H9 (cell line): ENCODE measurements at regions not wholly inside any gene's neighbourhood (a gene's known extent, or its start where the extent isn't known, plus 50 kb on each side); places are given as distances from the start of the nearest gene placed in this dataset.

Experiments
- DNase-seq: peaks from one replicate; pipeline ENCODE4 v3.0.0-alpha.2; 2017
- H2AFZ ChIP-seq: one replicate; pipeline ENCODE4 v1.6.1; 2013; ENCODE audit warnings: mild to moderate bottlenecking, low read length, control low read depth, moderate library complexity
- H2AK5ac ChIP-seq: 2 replicates; pipeline ENCODE4 v1.6.1; 2013; ENCODE audit warnings: low read length, control low read depth, mixed read lengths; ENCODE audit not compliant: insufficient read length
- H2BK120ac ChIP-seq: one replicate; pipeline ENCODE4 v1.6.1; 2013; ENCODE audit warnings: low read depth, mild to moderate bottlenecking, low read length, control low read depth, inconsistent platforms; ENCODE audit not compliant: poor library complexity, severe bottlenecking
- H2BK12ac ChIP-seq: 2 replicates; pipeline ENCODE4 v1.6.1; 2013; ENCODE audit warnings: low read length, control low read depth, mixed read lengths, low read depth; ENCODE audit not compliant: insufficient read length
- H2BK15ac ChIP-seq: 2 replicates; pipeline ENCODE4 v1.6.1; 2013; ENCODE audit warnings: low read depth, low read length, control low read depth
- H2BK20ac ChIP-seq: one replicate; pipeline ENCODE4 v1.6.1; 2013; ENCODE audit warnings: low read depth, mild to moderate bottlenecking, low read length, control low read depth, inconsistent platforms; ENCODE audit not compliant: poor library complexity, severe bottlenecking
- H2BK5ac ChIP-seq: 2 replicates; pipeline ENCODE4 v1.6.1; 2013; ENCODE audit warnings: low read length, control low read depth, mixed read lengths; ENCODE audit not compliant: insufficient read length
- H3K14ac ChIP-seq: 2 replicates; pipeline ENCODE4 v1.6.1; 2013; ENCODE audit warnings: low read length, control low read depth; ENCODE audit not compliant: insufficient read depth
- H3K18ac ChIP-seq: 2 replicates; pipeline ENCODE4 v1.6.1; 2013; ENCODE audit warnings: low read depth, mild to moderate bottlenecking, mixed read lengths, low read length, control low read depth; ENCODE audit not compliant: insufficient read length
- H3K23ac ChIP-seq: 2 replicates; pipeline ENCODE4 v1.6.1; 2013; ENCODE audit warnings: low read length, control low read depth, mixed read lengths, low read depth; ENCODE audit not compliant: insufficient read length
- H3K23me2 ChIP-seq: 2 replicates; pipeline ENCODE4 v1.6.1; 2013; ENCODE audit warnings: low read depth, mild to moderate bottlenecking, mixed read lengths, low read length, control low read depth; ENCODE audit not compliant: insufficient read length, poor library complexity, severe bottlenecking
- H3K27ac ChIP-seq: 2 replicates; pipeline ENCODE4 v1.5.1; 2013; ENCODE audit warnings: low read length, control low read depth, mixed read lengths, low read depth; ENCODE audit not compliant: insufficient read length
- H3K27me3 ChIP-seq: 2 replicates; pipeline ENCODE4 v1.6.1; 2013; ENCODE audit warnings: low read length, control low read depth, inconsistent platforms; ENCODE audit not compliant: insufficient read depth
- H3K4ac ChIP-seq: 2 replicates; pipeline ENCODE4 v1.6.1; 2013; ENCODE audit warnings: low read depth, mild to moderate bottlenecking, control low read depth, inconsistent platforms, low read length, moderate library complexity
- H3K4me1 ChIP-seq: 2 replicates; pipeline ENCODE4 v1.6.1; 2013; ENCODE audit warnings: low read length, control low read depth, inconsistent platforms; ENCODE audit not compliant: insufficient read depth
- H3K4me2 ChIP-seq: 2 replicates; pipeline ENCODE4 v1.6.1; 2013; ENCODE audit warnings: low read length, control low read depth, mixed read lengths; ENCODE audit not compliant: insufficient read length, insufficient read depth
- H3K56ac ChIP-seq: 2 replicates; pipeline ENCODE4 v1.6.1; 2013; ENCODE audit warnings: low read depth, mild to moderate bottlenecking, mixed read lengths, low read length, control low read depth; ENCODE audit not compliant: insufficient read length
- H3K79me1 ChIP-seq: 2 replicates; pipeline ENCODE4 v1.6.1; 2013; ENCODE audit warnings: low read depth, mild to moderate bottlenecking, moderate library complexity, low read length, control low read depth, inconsistent platforms; ENCODE audit not compliant: insufficient read depth, poor library complexity, severe bottlenecking
- H3K79me2 ChIP-seq: 2 replicates; pipeline ENCODE4 v1.6.1; 2013; ENCODE audit warnings: low read length, control low read depth, inconsistent platforms; ENCODE audit not compliant: insufficient read depth
- H3K9ac ChIP-seq: 2 replicates; pipeline ENCODE4 v1.6.1; 2013; ENCODE audit warnings: low read length, control low read depth, mixed read lengths; ENCODE audit not compliant: insufficient read length; ENCODE audit errors: extremely low read depth
- H3K9me3 ChIP-seq: one replicate; pipeline ENCODE4 v1.6.1; 2013; ENCODE audit warnings: low read depth, low read length, inconsistent platforms; ENCODE audit not compliant: control insufficient read depth
- H3T11ph ChIP-seq: one replicate; pipeline ENCODE4 v1.6.1; 2013; ENCODE audit warnings: mild to moderate bottlenecking, low read length, control low read depth, inconsistent platforms
- H4K20me1 ChIP-seq: one replicate; pipeline ENCODE4 v1.6.1; 2013; ENCODE audit not compliant: control insufficient read depth, insufficient read length, insufficient read depth
- H4K5ac ChIP-seq: 2 replicates; pipeline ENCODE4 v1.6.1; 2013; ENCODE audit warnings: low read depth, mild to moderate bottlenecking, mixed read lengths, low read length, control low read depth; ENCODE audit not compliant: insufficient read length
- H4K8ac ChIP-seq: replicated peaks from 2 replicates; pipeline ENCODE4 v1.6.1; 2013; ENCODE audit warnings: low read length, control low read depth, mixed read lengths, low read depth; ENCODE audit not compliant: insufficient read length
- H4K91ac ChIP-seq: 2 replicates; pipeline ENCODE4 v1.6.1; 2013; ENCODE audit warnings: low read depth, mild to moderate bottlenecking, moderate library complexity, mixed read lengths, low read length, control low read depth; ENCODE audit not compliant: insufficient read length
- H3K27ac Mint-ChIP-seq, 3 experiments: 2 replicates in 2 of 3; 3 replicates in 1 of 3; pipeline ENCODE4 v1.8.0; 2020 to 2021; ENCODE audit warnings: mixed read lengths in 3 of 3, mild to moderate bottlenecking in 1 of 3, moderate library complexity in 1 of 3
- H3K27me3 Mint-ChIP-seq: 2 replicates; pipeline ENCODE4 v1.8.0; 2021; ENCODE audit warnings: low read depth, mild to moderate bottlenecking, moderate library complexity, mixed read lengths
- H3K36me3 Mint-ChIP-seq, 3 experiments: 2 replicates in 2 of 3; 3 replicates in 1 of 3; pipeline ENCODE4 v1.8.0; 2020 to 2021; ENCODE audit warnings: low read depth in 3 of 3, mixed read lengths in 3 of 3; ENCODE audit not compliant: insufficient read depth in 1 of 3
- H3K4me1 Mint-ChIP-seq, 2 experiments: 2 replicates each; pipeline ENCODE4 v1.8.0; 2020; ENCODE audit warnings: mixed read lengths in 2 of 2
- H3K4me3 Mint-ChIP-seq, 2 experiments: 2 replicates in 1 of 2; 3 replicates in 1 of 2; pipeline ENCODE4 v1.8.0; 2020 to 2021; ENCODE audit warnings: mild to moderate bottlenecking in 2 of 2, mixed read lengths in 2 of 2, moderate library complexity in 1 of 2
- H3K9me3 Mint-ChIP-seq, 2 experiments: 2 replicates in 1 of 2; 3 replicates in 1 of 2; pipeline ENCODE4 v1.8.0; 2020; ENCODE audit warnings: mild to moderate bottlenecking in 2 of 2, mixed read lengths in 2 of 2, moderate library complexity in 1 of 2
- WGBS: extraction: QIAGEN DNeasy Blood & Tissue Kit; methylation state at CpG from one replicate; pipeline ENCODE4 v1.1.7; 2013; ENCODE audit warnings: missing lambda C conversion rate, low lambda C conversion rate, mixed read lengths; ENCODE audit not compliant: insufficient read length; ENCODE audit errors: extremely low coverage; 5-methylcytosine and 5-hydroxymethylcytosine counted together
- TF ChIP-seq, protein P1 (sequence below): fragments of 200-600 bp; sonication (generic); conservative IDR thresholded peaks from 3 replicates; pipeline ENCODE4 v1.8.0; 2021; ENCODE audit warnings: antibody characterized with exemption, mild to moderate bottlenecking

DNA sequence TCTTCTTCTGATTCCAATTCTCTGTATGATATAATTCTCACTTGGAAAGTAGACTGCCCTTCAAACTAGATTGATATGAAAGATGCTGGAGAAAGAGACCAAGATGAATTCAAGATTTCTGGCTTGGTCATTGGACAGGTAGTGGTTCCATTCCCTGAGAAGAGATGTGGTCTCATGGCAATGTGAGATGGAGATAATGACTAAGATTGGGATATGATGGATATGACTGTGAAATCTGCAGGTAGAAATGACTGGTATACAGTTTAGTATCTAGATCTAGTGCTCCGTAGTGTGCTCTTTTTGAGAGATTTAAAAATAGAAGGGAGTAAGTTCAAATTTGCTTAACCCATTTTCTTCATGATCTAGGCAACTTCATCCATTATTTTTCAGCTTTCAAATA lies 425.4 kb upstream of the TRIB2 start:
- Mint-ChIP-seq H3K9me3 (peaks cover under 1 to 2% of the 10 kb centered on the region in 2 experiments; a peak in 3 of 5 replicates), H3K36me3 (no peaks in the 10 kb centered on the region; a peak in 1 of 7 replicates), H3K27ac (no peak overlapping the region), H3K4me3 (no peak overlapping the region), H3K27me3 (no peaks in the 10 kb centered on the region), H3K4me1 (peaks cover 6% of the 10 kb centered on the region in 2 experiments)
- Histone ChIP-seq H2BK20ac (no peak overlapping the region), H3K9ac (no peak overlapping the region), H4K5ac (no peak overlapping the region), H3T11ph (no peak overlapping the region), H3K18ac (no peak overlapping the region), H4K91ac (no peak overlapping the region), H2AFZ (no peak overlapping the region), H4K20me1 (no peaks in the 10 kb centered on the region), H3K23ac (no peak overlapping the region), H3K14ac (no peak overlapping the region), H3K27ac (no peak overlapping the region), H3K23me2 (no peaks in the 10 kb centered on the region), H3K9me3 (no peaks in the 10 kb centered on the region), H2AK5ac (no peak overlapping the region), H2BK12ac (no peak overlapping the region), H3K4ac (no peak overlapping the region), H4K8ac (no peak overlapping the region), H2BK5ac (no peak overlapping the region), H3K79me2 (no peaks in the 10 kb centered on the region), H3K27me3 (no peaks in the 10 kb centered on the region), H3K4me1 (no peaks in the 10 kb centered on the region), H3K56ac (no peak overlapping the region), H2BK120ac (no peak overlapping the region), H2BK15ac (no peak overlapping the region), H3K79me1 (no peaks in the 10 kb centered on the region), H3K4me2 (no peak overlapping the region)
- TF ChIP-seq, protein P1, sequence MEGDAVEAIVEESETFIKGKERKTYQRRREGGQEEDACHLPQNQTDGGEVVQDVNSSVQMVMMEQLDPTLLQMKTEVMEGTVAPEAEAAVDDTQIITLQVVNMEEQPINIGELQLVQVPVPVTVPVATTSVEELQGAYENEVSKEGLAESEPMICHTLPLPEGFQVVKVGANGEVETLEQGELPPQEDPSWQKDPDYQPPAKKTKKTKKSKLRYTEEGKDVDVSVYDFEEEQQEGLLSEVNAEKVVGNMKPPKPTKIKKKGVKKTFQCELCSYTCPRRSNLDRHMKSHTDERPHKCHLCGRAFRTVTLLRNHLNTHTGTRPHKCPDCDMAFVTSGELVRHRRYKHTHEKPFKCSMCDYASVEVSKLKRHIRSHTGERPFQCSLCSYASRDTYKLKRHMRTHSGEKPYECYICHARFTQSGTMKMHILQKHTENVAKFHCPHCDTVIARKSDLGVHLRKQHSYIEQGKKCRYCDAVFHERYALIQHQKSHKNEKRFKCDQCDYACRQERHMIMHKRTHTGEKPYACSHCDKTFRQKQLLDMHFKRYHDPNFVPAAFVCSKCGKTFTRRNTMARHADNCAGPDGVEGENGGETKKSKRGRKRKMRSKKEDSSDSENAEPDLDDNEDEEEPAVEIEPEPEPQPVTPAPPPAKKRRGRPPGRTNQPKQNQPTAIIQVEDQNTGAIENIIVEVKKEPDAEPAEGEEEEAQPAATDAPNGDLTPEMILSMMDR, result no peak
- WGBS, result no CpG with 5 or more reads among the region's 1 CpG
- no peak for DNase-seq
